Erythroblast (primary cell): ENCODE measurements at regions not wholly inside any gene's neighbourhood (a gene's known extent, or its start where the extent isn't known, plus 50 kb on each side); places are given as distances from the start of the nearest gene placed in this dataset.
"Not testable (repeated sequence)": the region's sequence is repeated elsewhere in the genome, so short reads cannot be mapped to it uniquely, and the experiment has no call there.

Source experiments
- DNase-seq, 2 experiments: peaks; one replicate each; lab custom pipeline; 2025; lab: John Stamatoyannopoulos, UW
- GATA1 ChIP-seq: IDR thresholded peaks from 2 replicates; pipeline ENCODE4 v1.6.1; 2011; ENCODE audit warnings: low read depth, mild to moderate bottlenecking, control low read depth, low read length, moderate library complexity
- POLR2A ChIP-seq: IDR thresholded peaks from 2 replicates; pipeline ENCODE4 v1.6.1; 2011; ENCODE audit warnings: mild to moderate bottlenecking, low read length

DNA sequence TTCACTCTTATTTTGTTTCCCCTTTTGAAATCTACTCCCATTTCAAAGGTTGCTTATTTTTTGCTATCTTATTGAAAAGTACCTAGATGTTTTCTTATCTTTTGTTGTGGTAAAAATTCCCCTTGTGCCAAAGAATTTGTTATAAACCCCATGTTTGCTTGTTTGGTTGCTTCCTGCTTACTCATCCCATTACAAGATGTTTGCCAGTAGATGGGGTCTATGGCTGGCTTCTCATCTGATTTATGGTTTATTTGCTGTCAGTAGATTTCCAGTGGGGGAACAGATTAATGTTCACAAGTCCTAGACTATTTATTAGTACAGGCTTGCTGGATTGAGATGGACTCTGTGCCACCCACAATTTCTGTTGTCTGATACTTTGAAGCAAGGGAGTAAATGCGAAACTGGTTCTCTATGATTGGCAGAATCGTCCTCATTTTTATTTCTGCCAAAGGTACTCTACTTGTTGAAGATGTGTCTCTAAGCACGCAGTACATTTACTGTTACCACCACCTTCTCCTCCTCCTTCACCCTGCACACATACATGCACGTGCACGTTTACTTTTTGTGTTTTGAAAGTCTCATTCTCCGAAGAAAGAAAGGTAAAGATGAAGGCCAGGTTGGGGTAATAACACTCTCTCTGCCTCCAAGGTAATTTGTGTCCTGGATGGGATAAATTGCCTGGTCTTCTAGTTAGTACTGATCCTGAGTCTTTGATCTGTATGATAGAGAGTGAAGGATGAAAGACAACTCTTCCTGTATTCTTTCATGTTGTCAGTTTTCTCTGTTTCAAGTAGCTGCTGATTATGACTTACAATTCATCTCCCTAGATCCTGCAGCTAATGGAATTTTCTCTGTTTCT is 117.2 kb upstream of the ATP2B1 start:
- DNase-seq, result peak; percentile 51 to 56
- TF ChIP-seq GATA1 (no peak), POLR2A (no peak)

DNA sequence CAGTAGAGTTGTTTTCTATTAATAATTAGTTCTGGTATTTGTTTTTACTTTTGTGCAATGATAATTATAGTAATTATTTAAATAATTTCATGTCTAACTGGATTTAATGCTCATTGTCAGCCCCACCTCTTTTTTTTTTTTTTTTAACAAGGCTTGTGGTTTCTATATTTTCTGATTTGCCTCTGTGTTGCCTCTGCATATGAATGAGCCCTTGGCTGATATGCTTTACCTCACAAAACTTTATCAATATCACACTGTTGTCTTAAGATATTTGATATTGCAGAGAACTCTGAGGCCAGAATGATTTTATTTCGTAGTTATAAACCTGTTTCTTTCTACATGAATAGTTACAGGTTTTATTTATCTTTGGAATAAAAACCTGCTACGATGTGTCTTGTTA is 116.2 kb upstream of the ATP2B1 start:
- no peak for DNase-seq
- no peak for TF ChIP-seq GATA1

DNA sequence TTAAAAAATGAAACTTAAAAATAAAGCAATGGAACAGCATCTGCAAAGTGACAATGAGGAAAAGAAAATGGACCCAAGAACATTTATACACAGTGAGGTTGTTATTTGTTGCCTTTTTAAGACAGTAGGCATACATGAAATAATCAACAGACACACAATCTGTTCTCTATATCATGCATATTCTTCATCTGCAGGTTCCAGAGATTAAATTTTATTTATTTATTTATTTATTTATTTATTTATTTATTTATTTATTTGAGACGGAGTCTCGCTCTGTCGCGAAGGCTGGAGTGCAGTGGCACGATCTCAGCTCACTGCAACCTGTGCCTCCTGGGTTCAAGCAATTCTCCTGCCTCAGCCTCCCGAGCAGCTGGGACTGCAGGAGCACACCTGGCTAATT is 114.4 kb upstream of the ATP2B1 start:
- DNase-seq, result not testable (repeated sequence)

DNA sequence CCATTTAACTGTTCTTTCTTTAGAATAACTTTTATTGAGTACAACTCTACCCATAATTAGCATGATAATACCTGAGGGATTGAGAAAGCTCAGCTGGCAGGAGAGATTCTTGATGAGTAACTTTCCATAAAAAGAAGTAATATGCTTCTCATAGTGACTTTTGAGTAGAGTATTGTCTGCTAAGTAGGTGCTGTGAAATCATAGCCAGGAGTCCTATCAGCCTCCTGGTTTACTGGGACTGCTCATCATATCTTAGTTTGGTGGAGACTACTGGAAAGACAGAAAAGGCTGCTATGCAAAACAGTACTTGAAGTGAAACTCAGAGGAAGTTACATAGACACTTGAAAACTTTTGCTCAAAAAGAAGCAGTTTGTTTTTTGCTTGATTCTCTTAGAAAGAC is 113.3 kb upstream of the ATP2B1 start:
- TF ChIP-seq GATA1 (no peak), POLR2A (no peak)
- no peak for DNase-seq

DNA sequence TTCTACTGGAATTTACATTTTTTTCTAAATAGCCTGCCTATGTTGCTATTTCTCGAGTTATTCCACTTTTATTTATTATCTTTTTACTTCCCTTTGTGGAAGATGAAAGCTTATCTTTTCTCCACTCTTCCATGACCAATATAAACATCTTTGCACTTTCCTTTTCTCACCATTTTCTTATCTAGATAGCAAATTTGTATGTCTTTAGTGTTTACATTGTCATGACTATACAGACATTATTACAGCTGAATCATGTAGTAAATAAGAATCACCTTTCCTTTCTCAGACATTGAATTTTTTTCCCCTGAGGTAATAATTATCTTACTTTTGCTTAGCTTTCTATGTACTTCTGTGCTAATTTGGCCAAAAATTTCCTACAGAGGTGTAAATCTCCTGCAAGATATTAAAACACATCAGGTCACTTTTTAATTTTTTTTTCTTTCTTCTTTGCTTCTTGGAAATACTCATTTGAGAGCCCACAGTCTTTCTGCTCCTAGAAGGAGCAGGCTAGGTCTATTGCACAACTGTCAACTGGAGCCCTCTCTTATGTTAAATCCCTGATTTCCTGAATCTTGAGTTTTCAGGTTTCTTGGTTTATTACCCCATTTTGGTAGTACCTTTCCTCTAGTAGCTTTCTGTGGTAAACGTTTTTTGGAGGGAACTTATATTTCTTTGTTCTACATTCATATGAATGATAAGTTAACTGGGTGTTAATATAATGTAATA is 109.0 kb upstream of the ATP2B1 start:
- TF ChIP-seq POLR2A (no peak), GATA1 (no peak)
- no peak for DNase-seq

DNA sequence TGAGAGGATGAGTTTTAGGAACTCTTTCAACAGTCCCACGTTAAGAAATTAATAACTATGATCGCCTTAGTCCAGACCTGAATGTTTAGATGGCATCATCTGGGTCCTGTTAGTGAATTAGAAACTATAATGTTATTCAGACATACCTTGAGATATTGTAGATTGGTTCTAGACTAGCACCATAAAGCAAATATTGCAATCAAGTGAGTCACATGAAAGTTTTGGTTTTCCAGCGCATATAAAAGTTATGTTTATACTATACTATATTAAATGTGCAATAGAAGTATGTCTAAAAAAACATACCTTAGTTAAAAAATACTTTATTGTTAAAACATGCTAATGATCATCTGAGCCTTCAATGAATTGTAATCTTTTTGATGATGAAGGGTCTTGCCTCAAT is 106.6 kb upstream of the ATP2B1 start:
- TF ChIP-seq GATA1 (no peak), POLR2A (no peak)
- DNase-seq, result no peak

DNA sequence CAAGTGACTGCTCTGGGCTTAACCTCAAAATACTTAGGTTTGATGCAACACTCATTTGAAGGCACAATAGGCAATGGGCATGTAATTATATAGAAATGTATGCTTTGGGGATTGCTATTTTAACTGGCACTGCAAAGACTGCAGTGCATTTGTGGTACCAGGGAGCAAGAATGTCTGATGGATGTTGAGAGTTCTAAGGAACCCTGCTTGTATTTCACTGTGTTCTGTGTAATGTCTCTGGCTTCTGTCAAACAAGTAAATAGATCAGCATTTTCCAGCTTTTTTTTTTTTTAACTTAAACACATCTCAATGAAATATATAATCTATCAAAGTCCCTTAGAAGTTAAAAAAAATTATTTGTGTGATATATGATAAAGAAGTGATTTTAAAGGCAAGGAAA is 94.8 kb upstream of the ATP2B1 start:
- TF ChIP-seq GATA1 (no peak), POLR2A (no peak)
- DNase-seq, result no peak

DNA sequence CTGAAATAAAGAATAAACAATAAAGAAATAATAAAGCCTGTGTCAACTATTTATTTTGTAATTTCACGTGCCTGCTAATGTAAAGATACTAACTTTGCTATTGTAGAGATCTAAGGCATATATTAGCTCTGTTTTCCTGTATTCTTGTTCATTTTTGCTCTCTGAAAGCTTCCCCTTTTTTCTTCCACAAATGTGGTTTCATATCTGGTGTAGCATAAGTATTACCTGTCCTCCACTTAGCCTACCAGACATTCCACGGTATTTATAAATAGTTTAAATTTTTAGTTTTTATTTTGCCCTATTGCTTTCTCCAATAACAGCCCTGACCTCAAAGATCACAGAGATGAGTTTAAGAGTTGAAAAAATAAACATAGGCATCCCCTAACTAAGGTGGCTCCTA is 92.6 kb upstream of the ATP2B1 start:
- peak in 1 of 2 experiments; percentile 49 for DNase-seq
- TF ChIP-seq POLR2A, result no peak
- TF ChIP-seq GATA1, result no peak

DNA sequence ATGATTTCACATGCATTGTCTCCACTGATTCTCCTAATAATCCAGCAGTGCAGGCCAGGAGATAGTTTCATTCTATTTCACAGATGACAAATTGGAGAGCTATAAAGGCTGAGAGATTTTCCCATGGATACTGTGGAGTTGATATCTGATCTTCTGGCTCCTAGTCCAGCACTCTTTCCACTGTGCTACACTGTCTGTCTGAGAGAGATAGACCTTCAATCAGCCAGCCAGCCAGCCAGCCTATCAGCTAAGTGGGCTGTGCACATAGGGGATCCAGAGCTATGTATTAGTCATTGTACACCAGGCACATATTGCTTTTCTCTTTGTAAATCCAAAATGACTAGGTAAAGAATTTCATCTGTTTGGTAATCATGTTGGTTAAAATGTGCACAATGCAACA is 91.8 kb upstream of the ATP2B1 start:
- TF ChIP-seq POLR2A (no peak), GATA1 (peak; percentile 33)
- peak; percentile 93 to 94 for DNase-seq

DNA sequence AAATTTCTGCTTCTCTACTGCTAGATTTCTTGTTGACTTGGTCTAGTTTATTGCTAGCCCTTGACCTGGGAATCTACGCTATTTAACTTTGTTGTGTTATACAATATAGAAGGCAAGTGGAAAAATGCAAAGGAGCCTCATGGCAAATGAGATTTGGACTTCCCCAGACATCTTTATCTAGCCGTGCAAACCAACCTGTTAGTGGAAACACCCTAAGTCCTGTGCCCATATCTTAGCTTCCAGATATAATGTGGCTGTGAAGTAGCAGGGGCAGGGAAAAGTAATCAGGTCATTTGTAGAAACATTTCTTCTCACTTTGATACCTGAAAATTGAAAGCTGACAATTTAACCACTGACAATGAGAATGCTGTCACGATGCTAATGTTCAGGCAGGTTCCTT is 90.7 kb upstream of the ATP2B1 start:
- DNase-seq, result peak; percentile 88 to 92
- TF ChIP-seq GATA1 (no peak), POLR2A (no peak)

DNA sequence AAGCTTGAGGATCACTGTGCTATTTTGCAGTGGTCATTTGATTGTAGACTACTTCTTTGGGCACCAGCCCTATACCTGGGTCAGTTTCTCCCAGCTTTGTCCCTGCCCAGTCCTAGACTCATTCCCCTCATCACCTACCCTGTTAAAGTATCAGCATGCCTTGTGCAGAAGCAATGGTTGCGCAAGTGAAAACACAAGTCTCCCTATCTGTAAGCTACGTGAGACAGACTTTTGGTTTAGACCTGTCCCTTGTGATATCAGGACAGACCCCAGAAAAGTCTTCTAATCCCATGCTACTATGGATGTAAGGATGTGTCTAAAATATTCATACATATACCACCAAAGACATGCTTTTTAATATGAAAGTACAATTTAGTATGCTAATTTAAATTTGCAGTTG is 88.8 kb upstream of the ATP2B1 start:
- TF ChIP-seq GATA1 (no peak), POLR2A (no peak)
- peak; percentile 82 to 85 for DNase-seq

DNA sequence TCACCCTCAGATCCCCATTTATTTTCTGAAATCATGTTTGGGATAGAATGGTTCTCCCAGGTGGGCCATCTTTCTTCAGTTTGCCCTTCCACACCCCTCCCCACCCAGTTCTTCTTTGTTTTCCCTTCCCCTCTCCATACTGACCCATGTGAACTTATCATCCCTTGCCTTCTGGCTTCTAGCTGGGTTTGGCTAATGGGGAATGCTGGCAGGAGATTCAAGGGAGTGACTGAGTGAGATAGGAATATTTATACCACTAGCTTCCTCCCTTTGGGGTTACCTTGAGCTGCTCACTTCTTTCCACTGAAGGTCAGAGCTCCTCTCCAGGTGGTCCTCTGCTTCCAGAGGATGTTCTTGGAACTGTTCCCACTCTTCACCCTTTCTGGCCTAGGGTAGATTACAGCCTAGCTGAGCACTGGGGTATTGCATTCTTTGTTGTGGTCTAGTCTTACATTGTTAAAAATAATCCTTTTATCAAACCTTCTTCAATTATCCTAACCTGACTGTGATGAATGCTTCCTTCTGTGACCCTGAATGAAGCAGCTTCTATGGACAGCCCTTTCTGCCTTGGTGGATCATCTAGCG is 88.3 kb upstream of the ATP2B1 start:
- peak; percentile 43 to 58 for DNase-seq
- TF ChIP-seq GATA1, result no peak
- no peak for TF ChIP-seq POLR2A

DNA sequence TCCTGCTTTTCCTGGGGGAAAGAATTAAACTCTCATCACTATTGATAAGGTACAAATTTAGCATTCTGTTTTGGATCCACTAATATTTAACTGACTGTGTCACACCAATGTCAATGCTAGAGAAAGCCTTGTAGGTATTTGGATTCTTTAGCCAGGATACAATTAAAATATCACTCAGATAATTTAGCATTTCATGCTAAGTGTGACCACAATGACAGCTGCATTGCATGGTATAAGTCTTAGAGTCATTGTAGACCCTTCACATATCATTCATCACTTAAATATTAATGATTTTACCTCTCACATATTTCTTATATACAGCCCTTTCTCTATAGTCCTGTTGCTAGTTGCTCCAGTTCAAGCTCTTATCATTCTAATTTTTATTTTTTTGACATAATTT is 85.3 kb upstream of the ATP2B1 start:
- DNase-seq, result no peak
- TF ChIP-seq GATA1 (no peak), POLR2A (no peak)

DNA sequence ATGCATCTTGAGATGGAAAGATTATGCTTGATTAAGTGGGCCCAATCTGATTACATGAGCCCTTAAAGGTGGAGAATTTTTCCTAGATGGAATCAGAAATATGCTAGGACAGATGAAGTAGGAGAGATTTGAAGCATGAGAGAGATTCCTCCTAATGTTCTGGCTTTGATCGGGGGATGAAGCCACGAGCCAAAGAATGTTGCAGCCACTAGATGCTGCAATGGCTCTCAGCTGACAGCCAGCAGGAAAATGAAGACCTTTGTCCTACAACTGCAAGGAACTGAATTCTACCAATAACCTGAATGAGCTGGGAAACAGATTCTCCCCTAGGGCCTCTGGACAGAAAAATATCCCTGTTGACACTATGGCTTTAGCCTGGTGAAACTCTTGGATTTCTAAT is 82.6 kb upstream of the ATP2B1 start:
- no peak for DNase-seq
- no peak for TF ChIP-seq GATA1
- no peak for TF ChIP-seq POLR2A

DNA sequence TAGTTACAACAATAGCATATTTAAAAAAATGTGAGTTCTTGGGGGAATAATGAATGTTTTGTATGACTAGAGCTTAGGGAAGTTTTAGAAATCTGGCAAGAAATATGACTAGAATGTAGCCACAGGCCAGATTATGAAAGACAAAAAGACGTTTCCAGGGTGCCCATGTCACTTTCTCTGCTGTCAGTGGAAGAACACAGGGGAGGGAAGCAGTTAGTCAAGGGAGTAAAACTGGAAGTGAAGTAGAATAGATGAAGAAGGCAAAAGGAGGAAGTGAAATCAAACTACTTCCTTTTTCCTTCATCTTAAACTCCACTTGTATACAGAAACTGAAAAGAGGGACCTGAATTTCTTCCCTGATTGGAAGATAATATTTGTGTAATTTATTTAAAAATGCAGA is 81.2 kb upstream of the ATP2B1 start:
- no peak for DNase-seq
- TF ChIP-seq GATA1, result no peak
